Loucy (cell line): ENCODE measurements at regions not wholly inside any gene's neighbourhood (a gene's known extent, or its start where the extent isn't known, plus 50 kb on each side); places are given as distances from the start of the nearest gene placed in this dataset.

Experiments
- CTCF ChIP-seq: fragments of 200-600 bp; sonication (generic); conservative IDR thresholded peaks from 2 replicates; pipeline ENCODE4 v1.5.1; 2014; ENCODE audit warnings: mild to moderate bottlenecking, antibody characterized with exemption, low read length
- EZH2phosphoT487 ChIP-seq: fragments of 200-600 bp; IDR thresholded peaks from 2 replicates; pipeline ENCODE4 v1.6.1; 2018; ENCODE audit warnings: antibody characterized with exemption, mild to moderate bottlenecking, moderate library complexity, borderline replicate concordance

- no peak for TF ChIP-seq CTCF
- no peak for TF ChIP-seq EZH2phosphoT487
These were observed 140.8 kb downstream of the DUSP6 start for GRCh38 chr12:89211456-89211855.
